Aorta (tissue), 5 donors: ENCODE measurements at regions not wholly inside any gene's neighbourhood (a gene's known extent, or its start where the extent isn't known, plus 50 kb on each side); places are given as distances from the start of the nearest gene placed in this dataset.

Experiments
- ATAC-seq: fragments of 200-7000 bp; cut with Tn5 transposase; one replicate; pipeline ENCODE4 v1.9.1; 2022; ENCODE audit warnings: moderate library complexity; ENCODE audit not compliant: low FRiP score
- DNase-seq, 2 donors: peaks; one replicate each; pipeline ENCODE4 v3.0.0-alpha.2; 2020
- H3K27ac ChIP-seq, 2 donors: one replicate each; pipeline ENCODE4 v1.5.1; 2013; ENCODE audit warnings: low read length in 2 of 2, mild to moderate bottlenecking in 2 of 2, moderate library complexity in 2 of 2, control low read depth in 1 of 2, inconsistent platforms in 1 of 2, low read depth in 1 of 2
- H3K27me3 ChIP-seq, 2 donors: one replicate each; pipeline ENCODE4 v1.6.1; 2013; ENCODE audit warnings: control low read depth in 1 of 2, low read length in 1 of 2, mild to moderate bottlenecking in 1 of 2, moderate library complexity in 1 of 2; ENCODE audit not compliant: insufficient read depth in 2 of 2, control insufficient read depth in 1 of 2
- H3K36me3 ChIP-seq, 2 donors: one replicate each; pipeline ENCODE4 v1.6.1; 2013; ENCODE audit warnings: control low read depth in 1 of 2, low read length in 1 of 2, mild to moderate bottlenecking in 1 of 2; ENCODE audit not compliant: insufficient read depth in 2 of 2, control insufficient read depth in 1 of 2
- H3K4me1 ChIP-seq, 2 donors: one replicate each; pipeline ENCODE4 v1.6.1; 2013; ENCODE audit warnings: low read length in 2 of 2, control low read depth in 1 of 2, mild to moderate bottlenecking in 1 of 2, moderate library complexity in 1 of 2; ENCODE audit not compliant: insufficient read depth in 2 of 2, control insufficient read depth in 1 of 2
- H3K4me3 ChIP-seq, 2 donors: one replicate each; pipeline ENCODE4 v1.5.1; 2013; ENCODE audit warnings: low read length in 2 of 2, control low read depth in 1 of 2, mild to moderate bottlenecking in 1 of 2
- H3K9me3 ChIP-seq: one replicate; pipeline ENCODE4 v1.6.1; 2013; ENCODE audit warnings: mild to moderate bottlenecking, low read length; ENCODE audit not compliant: control insufficient read depth
- WGBS, 2 donors: extraction: QIAGEN DNeasy Blood & Tissue Kit; methylation state at CpG; one replicate each; pipeline ENCODE4 v1.1.7; 2013; 5-methylcytosine and 5-hydroxymethylcytosine counted together
- intact Hi-C, 2 donors: fragments of 100-400 bp; cut with DNase I; formaldehyde crosslinking; loops; one replicate each; pipeline versions ENCODE4 v1.14.2 to v1.15.0; 2022
- donor health status: healthy with polysubstance abuse.
- donor health status: Bipolar disorder and iron deficiency.
- donor health status: DM: no; HTN: no; CAD: no.
- donor health status: DM: no; HTN: no; CAD: no.
- donor health status: DM: yes; HTN: yes; CAD: no.

DNA sequence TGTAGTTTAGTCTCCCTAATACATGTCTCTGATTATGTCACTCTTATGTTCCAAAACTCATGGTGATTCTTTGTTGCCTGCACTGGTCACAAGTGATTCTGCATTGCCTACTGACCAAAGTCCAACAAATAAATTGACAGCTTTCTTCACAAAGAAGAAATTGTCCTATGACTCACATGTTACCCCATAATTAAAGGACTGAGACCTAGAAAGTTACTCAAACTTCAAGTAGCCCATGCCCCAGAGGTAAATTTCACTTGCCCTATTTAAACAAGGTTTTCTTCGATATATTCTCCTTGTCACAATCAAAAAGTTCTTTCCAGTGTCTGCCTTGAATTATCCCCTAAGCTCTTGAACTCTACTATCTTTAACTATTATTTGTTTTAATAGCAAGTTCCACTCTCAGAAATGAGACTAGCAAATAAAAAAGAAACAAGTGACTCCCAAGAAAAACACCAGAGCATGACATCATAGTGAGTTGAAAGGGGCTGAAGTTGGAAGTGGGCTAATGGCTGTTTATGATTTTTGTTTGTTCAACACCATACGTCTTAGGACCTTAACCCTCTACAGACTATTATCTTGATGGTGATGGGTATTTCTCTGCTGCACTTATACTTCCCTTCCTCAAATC, 94.5 kb upstream of the BLID start:
- DNase-seq (no peak), ATAC-seq (peak; percentile 19)
- WGBS, 2 donors = 6 to 7% methylated on average over 2 of the region's 2 CpGs
- Histone ChIP-seq H3K27me3 (no peaks in the 10 kb centered on the region), H3K4me1 (peaks cover 8 to 12% of the 10 kb centered on the region in 2 donors), H3K27ac (peak overlapping the region; percentile 63 to 67), H3K9me3 (no peaks in the 10 kb centered on the region), H3K4me3 (no peak overlapping the region), H3K36me3 (no peaks in the 10 kb centered on the region)
- intact Hi-C loops = loop anchor here (2.0 to 10.0 kb wide), 4 partner anchors 124 to 294 kb away; no protein-coding TSS in a partner anchor

DNA sequence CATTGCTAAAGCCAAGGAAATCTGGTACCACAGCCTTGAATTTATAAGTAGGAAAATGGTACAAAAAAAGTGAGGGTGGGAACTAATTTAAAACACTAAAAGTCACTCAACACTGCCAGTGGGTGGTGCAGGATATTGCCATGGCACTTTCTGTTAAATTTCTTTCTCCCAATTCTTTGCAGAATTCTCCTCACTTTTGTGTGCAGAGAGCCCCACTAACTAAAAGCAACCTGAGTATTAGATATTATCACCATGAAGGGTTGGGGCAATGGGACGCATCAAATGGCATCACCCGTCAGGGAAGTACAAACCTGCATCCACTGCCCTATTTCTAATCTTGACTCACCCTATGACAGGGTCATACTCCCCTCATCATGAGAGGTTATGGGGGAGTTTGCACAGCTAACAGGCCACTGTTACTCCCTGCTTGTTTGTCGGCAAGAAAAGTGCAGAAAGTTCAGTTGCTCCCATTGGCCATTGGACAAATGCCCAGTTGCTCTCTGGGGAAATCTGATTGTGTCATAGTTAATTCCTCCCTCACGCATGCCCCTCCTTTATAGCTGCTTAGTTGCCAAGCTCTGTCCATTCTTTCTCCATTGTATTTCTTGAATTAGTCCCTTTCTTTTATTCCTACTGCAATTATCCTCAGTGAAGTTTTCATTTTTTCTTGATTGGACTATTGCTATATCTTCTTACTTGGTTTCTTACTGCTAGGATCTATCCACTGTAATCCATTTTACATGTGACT, 93.8 kb upstream of the BLID start:
- intact Hi-C loops = loop anchor here (2.0 to 10.0 kb wide), 6 partner anchors 125 to 552 kb away; no protein-coding TSS in a partner anchor
- peaks cover 8 to 12% of the 10 kb centered on the region in 2 donors for H3K4me1 ChIP-seq
- H3K36me3 ChIP-seq = no peaks in the 10 kb centered on the region
- H3K9me3 ChIP-seq = no peaks in the 10 kb centered on the region
- no peak overlapping the region for H3K4me3 ChIP-seq
- 1 to 12% methylated on average over 4 of the region's 4 CpGs for WGBS, 2 donors
- peak overlapping the region; percentile 63 to 94 for H3K27ac ChIP-seq
- peak; percentile 74 for ATAC-seq
- H3K27me3 ChIP-seq = no peaks in the 10 kb centered on the region
- peak in 1 of 2 donors; percentile 78 for DNase-seq

DNA sequence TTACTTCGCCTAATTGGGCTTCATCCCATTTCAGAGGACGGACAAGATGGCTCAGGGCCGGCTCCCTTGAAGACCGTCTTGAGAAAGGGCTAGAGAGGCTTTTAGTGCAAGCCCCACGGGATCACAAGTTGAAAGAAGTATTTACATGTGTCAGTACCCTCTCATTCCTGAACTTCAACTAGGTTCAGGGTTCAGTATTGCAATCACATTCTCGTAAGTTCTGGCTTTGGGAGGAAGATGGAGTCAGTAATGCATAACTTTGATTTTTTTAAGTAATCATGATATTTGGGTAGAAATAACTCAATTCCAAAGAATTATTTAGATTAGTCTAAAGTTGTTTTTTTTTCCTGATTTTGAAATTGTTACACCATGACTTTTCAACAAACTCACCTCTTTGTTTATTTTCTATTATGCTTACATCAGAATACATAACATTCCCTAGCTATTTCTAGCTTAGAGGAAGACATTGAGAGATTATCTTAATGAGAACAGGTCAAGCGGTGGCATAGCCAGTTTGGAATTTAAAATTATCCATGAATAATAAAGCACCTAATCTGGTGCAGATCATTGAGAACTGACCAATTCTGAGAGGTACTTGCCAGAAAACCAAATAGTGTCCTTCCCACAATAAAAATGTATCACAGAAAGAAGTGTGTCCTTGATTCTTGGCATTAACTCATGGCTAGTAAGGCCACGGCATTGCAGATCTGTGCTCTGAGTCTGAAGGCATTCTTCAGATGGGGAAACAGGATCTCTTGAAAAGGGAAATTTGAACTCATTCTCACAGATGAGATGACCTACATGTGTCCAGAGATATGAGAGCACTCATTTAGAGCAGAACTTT, 92.1 kb upstream of the BLID start:
- no peaks in the 10 kb centered on the region for H3K27me3 ChIP-seq
- no peak overlapping the region for H3K4me3 ChIP-seq
- no peaks in the 10 kb centered on the region for H3K36me3 ChIP-seq
- peaks cover 8 to 12% of the 10 kb centered on the region in 2 donors for H3K4me1 ChIP-seq
- WGBS, 2 donors = 5 to 10% methylated on average over 8 of the region's 8 CpGs
- no peak for ATAC-seq
- no peaks in the 10 kb centered on the region for H3K9me3 ChIP-seq
- intact Hi-C loops = loop anchor here (5.0 to 10.0 kb wide), 2 partner anchors 463 to 551 kb away; no protein-coding TSS in a partner anchor
- H3K27ac ChIP-seq = peak overlapping the region; percentile 49 to 83
- DNase-seq = no peak

DNA sequence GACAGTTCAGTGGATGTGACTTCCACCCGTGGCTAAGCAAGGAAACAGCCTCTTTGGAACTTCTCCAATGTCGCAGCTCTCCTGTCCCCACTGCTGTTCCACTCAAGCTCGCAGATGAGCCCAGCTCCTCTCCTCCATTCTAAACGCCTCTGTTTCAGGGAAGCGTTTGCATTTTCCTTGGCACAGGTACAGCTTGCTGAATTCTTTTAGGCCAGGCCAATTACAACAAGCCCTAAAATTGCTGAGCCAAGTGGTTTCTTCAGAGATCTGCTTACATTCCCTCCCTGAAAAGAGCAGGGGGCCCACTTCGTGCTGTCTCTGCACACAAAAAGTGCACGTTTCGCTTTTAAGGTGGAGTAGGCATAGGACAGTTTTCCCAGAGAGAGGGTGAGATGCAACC, 91.5 kb upstream of the BLID start:
- peaks cover 8 to 12% of the 10 kb centered on the region in 2 donors for H3K4me1 ChIP-seq
- 4 to 6% methylated on average over 8 of the region's 8 CpGs for WGBS, 2 donors
- no peak for ATAC-seq
- no peaks in the 10 kb centered on the region for H3K9me3 ChIP-seq
- H3K4me3 ChIP-seq = no peak overlapping the region
- intact Hi-C loops = loop anchor here (5.0 to 10.0 kb wide), 2 partner anchors 463 to 550 kb away; no protein-coding TSS in a partner anchor
- H3K36me3 ChIP-seq = no peaks in the 10 kb centered on the region
- DNase-seq = peak in 1 of 2 donors; percentile 54
- no peaks in the 10 kb centered on the region for H3K27me3 ChIP-seq
- peak overlapping the region; percentile 49 to 59 for H3K27ac ChIP-seq

DNA sequence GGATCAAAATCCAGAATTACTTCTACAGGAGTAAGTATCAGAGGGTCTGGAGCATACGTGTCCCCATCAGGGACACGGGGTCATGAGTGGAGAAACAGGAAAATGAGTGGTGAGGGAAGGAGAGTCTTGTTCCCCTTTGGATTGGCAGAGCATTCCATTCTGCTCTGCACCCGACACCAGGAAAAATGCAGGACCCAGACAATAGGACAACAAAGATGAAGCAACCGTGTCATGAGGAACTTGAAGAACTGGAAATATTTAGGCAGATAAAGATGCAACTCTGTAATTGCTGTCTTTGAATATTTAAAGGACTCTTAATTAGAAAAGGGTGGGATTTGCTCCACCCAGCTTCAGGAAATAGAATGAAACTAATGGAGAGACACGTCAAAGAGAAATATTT, 89.0 kb upstream of the BLID start:
- Histone ChIP-seq H3K27me3 (no peaks in the 10 kb centered on the region), H3K36me3 (no peaks in the 10 kb centered on the region), H3K9me3 (no peaks in the 10 kb centered on the region), H3K4me3 (no peak overlapping the region), H3K27ac (peak overlapping the region; percentile 46 to 65), H3K4me1 (peaks cover 8 to 12% of the 10 kb centered on the region in 2 donors)
- ATAC-seq (no peak), DNase-seq (no peak)
- WGBS, 2 donors = 10% methylated on average over 5 of the region's 5 CpGs
- intact Hi-C loops = loop anchor here (5.0 to 10.0 kb wide), 2 partner anchors 460 to 548 kb away; no protein-coding TSS in a partner anchor

DNA sequence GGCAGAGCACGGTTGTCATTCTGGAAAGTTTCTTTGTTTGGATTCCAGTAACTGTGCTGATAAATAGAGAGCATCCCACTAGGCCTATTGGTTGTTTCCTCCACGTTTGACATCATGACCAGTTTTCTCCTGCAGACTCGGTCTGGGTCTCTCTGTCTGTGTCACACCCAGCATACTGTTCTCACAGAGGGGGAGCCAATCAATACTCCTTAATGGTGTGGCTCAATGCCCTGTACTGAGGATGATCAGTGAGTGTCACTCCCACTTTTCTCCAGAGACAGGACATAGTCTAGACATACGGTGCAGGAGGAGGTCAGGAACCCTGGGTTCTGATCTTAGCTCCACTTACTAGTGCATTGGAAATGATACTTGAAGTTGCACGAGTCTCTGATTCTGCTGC, 88.2 kb upstream of the BLID start:
- WGBS, 2 donors = 54 to 62% methylated on average over 5 of the region's 5 CpGs
- no peaks in the 10 kb centered on the region for H3K27me3 ChIP-seq
- no peak for ATAC-seq
- intact Hi-C loops = loop anchor here (5.0 to 10.0 kb wide), 5 partner anchors 37 to 459 kb away; no protein-coding TSS in a partner anchor
- H3K36me3 ChIP-seq = no peaks in the 10 kb centered on the region
- H3K4me3 ChIP-seq = no peak overlapping the region
- no peaks in the 10 kb centered on the region for H3K9me3 ChIP-seq
- H3K27ac ChIP-seq = peak overlapping the region; percentile 58 to 63
- peaks cover 7 to 8% of the 10 kb centered on the region in 2 donors for H3K4me1 ChIP-seq
- no peak for DNase-seq

DNA sequence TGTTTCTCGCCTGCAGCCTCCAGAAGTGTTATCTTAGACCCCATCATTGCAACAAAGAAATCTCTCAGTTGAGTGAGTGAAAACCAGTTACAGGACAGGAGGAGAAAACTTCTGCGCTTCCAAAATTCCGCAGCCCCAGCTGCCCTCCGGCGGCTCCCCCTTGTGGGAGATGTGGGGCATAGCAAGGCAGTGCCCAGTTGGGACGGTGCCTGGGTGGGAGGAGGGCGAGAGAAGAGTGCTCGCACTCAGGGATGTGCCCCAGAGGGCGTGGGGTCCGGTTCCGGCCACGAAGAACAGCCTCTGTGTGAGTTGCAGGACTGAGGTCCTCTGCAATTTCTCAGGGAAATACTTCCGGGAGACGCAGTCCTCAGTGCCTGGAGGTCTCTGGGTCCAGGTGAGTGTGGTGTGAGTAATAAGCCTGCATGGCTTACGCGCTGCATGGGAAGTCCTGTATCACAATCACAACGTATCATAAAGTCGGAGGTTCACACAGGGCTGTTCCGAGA, 87.0 kb upstream of the BLID start:
- intact Hi-C loops = loop anchor here (2.0 to 10.0 kb wide), 6 partner anchors 36 to 458 kb away; no protein-coding TSS in a partner anchor

More for the DNA sequence above, 87.0 kb upstream of the BLID start:
- Histone ChIP-seq H3K27me3 (no peaks in the 10 kb centered on the region), H3K4me3 (peak overlapping the region; percentile 38 to 73), H3K9me3 (no peaks in the 10 kb centered on the region), H3K4me1 (peaks cover 3 to 8% of the 10 kb centered on the region in 2 donors), H3K27ac (peak overlapping the region in 1 of 2 donors; percentile 22), H3K36me3 (no peaks in the 10 kb centered on the region)
- DNase-seq (peak; percentile 80 to 91), ATAC-seq (peak; percentile 91)
- WGBS, 2 donors = 7 to 8% methylated on average over 19 of the region's 19 CpGs
